ENCODE measurements at regions not wholly inside any gene's neighbourhood (a gene's known extent, or its start where the extent isn't known, plus 50 kb on each side); places are given as distances from the start of the nearest gene placed in this dataset.
"Not testable (repeated sequence)": the region's sequence is repeated elsewhere in the genome, so short reads cannot be mapped to it uniquely, and the experiment has no call there.

DNA sequence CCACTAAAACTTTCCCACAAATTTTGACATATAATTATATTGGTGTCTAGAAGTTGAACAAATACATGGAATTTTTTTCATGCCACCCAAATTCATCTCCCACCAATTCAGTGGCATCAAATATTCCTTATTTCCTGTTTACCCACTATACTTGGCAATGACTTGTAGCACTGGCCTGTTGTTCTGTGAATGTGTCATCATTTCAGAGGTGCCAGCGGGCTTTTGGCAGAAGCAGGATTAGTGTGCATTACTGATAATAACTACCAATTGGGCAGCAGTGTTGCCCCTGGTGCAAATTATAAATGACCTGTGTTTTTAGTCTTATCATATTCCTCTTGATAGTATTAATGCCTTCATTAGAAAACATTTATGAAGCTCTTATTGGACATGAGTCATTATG lies 121.3 kb downstream of the TFAP2B start:
- no peaks in the 10 kb centered on the region for H3K9me3 Mint-ChIP-seq
- no peaks in the 10 kb centered on the region for H3K4me1 Mint-ChIP-seq
- H3K27me3 Mint-ChIP-seq, result no peaks in the 10 kb centered on the region
- H3K4me3 Mint-ChIP-seq, result no peak overlapping the region
- CTCF ChIA-PET, result no interaction called here
- H3K36me3 Mint-ChIP-seq, result no peaks in the 10 kb centered on the region
- H3K27ac Mint-ChIP-seq, result no peak overlapping the region
- DNase-seq, result no peak

DNA sequence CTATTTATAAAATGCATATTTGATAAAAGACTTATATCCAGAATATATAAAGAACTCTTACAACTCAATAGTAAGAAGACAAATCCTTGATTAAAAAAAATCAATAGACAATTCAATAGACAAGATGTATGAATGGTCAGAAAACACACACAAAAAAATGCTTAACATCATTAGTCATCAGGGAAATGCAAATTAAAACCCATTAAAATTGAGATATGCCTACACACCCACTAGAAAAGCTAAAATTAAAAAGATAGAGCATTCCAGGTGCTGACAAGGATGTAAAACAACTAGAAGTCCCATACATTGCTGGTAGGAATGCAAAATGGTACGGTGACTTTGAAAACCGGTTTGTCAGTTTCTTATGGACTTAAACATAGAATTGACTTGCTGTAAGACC lies 127.1 kb downstream of the TFAP2B start:
- H3K36me3 Mint-ChIP-seq, result no peaks in the 10 kb centered on the region
- CTCF ChIA-PET, result no interaction called here
- no peaks in the 10 kb centered on the region for H3K9me3 Mint-ChIP-seq
- H3K4me3 Mint-ChIP-seq, result no peak overlapping the region
- no peak overlapping the region for H3K27ac Mint-ChIP-seq
- DNase-seq, result no peak
- no peaks in the 10 kb centered on the region for H3K4me1 Mint-ChIP-seq
- no peaks in the 10 kb centered on the region for H3K27me3 Mint-ChIP-seq

DNA sequence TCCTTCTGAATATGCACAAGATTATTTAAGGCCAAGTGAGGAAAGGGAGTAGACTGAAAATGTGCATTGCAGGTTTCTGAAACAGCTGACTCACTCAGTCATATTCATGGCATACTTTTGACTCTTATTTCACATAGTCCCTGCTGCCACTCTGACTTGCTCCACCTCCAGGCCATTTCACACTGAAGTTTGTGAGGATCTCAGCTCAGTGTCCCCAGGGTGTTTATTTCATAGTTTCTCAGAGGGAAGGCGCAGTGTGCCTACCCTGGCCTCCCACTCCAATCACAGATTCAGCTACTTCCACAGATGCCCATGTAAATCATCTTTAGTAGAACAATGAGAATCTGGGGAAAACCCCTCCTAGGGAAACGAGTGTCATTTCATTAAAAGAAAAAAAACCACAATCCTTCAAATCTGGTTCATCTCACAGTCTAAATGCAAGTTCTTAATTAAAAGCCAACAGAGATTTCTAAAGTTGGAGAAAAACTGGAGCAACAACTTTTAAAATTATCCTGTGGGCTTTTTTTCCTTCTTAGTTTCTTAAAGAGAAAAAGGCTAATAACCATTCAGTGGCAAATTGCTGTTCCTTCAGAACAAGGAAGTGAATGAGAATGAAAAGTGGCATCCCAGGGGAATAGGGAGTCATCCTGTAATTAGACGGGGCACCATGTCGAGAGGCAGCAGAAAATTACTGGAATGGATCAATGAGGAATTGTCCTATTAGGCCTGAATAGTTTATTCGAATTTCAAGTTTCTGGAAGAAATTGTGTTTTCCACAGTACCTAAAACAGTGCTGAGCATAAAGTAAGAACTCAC lies 133.6 kb downstream of the TFAP2B start:
- H3K36me3 Mint-ChIP-seq, result no peaks in the 10 kb centered on the region

DNA sequence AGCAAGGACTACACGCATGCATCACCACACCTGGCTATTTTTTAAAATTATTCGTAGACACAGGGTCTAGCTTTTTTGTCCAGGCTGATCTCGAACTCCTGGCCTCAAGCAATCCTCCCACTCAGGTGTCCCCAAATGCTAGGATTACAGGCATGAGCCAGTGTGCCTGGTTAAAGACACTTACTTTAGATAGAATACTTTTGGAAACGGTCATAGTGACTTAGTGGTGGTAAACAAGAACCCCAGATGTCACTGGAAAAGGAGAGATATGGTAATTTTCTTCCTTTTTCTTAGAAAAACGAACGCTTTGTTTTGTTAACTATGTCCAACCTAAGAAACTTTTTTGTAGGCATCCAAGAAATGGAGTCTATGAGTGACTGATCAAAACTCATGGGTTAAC lies 137.3 kb downstream of the TFAP2B start:
- no peak overlapping the region for H3K27ac Mint-ChIP-seq
- H3K36me3 Mint-ChIP-seq, result no peaks in the 10 kb centered on the region
- peaks cover 2% of the 10 kb centered on the region for H3K9me3 Mint-ChIP-seq
- no peak for DNase-seq
- no peak overlapping the region for H3K4me3 Mint-ChIP-seq
- CTCF ChIA-PET, result no interaction called here
- no peaks in the 10 kb centered on the region for H3K4me1 Mint-ChIP-seq
- no peaks in the 10 kb centered on the region for H3K27me3 Mint-ChIP-seq

More for the DNA sequence above, 133.6 kb downstream of the TFAP2B start:
- Mint-ChIP-seq H3K4me3 (no peak overlapping the region), H3K9me3 (peaks cover 2% of the 10 kb centered on the region), H3K27ac (no peak overlapping the region), H3K4me1 (no peaks in the 10 kb centered on the region), H3K27me3 (no peaks in the 10 kb centered on the region)
- CTCF ChIA-PET, result no interaction called here
- no peak for DNase-seq

DNA sequence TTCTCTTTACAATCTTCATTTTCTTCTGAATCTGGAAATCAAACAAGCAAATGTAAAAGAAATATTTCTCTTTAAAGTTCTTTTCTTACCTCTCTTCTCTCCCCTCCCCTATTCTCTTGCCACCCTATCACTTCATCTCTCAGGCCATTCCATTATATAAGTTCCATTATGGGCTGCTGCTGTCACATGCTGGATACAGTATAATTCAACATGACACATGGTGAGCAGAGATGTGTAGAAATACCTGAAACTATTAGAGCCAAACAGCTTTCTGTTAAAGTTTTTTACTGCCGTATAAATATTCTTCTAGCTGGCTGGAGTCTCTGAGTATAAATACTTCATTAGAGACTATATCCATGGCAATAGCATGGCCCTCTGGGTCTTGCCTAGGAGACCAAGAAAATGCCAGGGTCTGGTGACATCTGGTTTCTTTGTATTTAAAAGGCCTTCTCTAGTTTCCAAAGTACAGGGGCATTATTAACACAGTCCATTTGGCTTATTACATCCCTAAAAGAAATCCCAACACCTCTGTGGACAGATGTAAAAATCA lies 139.6 kb downstream of the TFAP2B start:
- Mint-ChIP-seq H3K4me1 (no peaks in the 10 kb centered on the region), H3K27me3 (no peaks in the 10 kb centered on the region), H3K27ac (no peak overlapping the region), H3K4me3 (no peak overlapping the region), H3K36me3 (no peaks in the 10 kb centered on the region), H3K9me3 (peaks cover 2% of the 10 kb centered on the region)
- CTCF ChIA-PET, result no interaction called here
- DNase-seq, result no peak

DNA sequence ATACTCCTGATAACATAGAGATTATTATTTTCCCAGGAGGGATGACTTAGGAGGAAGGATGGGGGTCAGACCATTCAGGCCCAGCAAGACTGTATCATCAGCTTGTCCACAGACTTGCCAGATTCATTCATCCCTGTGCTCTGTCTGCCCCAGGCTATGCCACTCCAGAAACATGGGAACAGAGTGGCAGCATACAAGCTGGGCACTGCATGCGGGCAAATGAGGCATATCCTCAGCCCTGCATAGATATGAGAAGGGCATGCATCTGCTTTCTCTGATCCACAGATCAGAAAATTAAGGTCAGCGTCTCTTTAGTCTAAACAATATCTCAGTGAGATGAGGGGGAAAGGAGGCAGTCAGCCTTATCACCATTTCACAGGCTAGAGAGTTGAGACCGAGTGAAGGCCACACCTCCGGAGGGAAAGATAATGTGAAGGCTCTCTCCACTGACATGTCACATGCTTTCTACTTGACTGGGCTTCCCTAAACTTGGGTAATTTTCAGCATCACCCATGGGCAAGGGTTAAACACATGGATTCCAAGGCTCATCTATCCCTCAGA lies 140.5 kb downstream of the TFAP2B start:
- Mint-ChIP-seq H3K4me1 (no peaks in the 10 kb centered on the region), H3K9me3 (peaks cover 2% of the 10 kb centered on the region), H3K4me3 (no peak overlapping the region), H3K27me3 (no peaks in the 10 kb centered on the region), H3K36me3 (no peaks in the 10 kb centered on the region), H3K27ac (no peak overlapping the region)
- no peak for DNase-seq
- CTCF ChIA-PET, result no interaction called here

DNA sequence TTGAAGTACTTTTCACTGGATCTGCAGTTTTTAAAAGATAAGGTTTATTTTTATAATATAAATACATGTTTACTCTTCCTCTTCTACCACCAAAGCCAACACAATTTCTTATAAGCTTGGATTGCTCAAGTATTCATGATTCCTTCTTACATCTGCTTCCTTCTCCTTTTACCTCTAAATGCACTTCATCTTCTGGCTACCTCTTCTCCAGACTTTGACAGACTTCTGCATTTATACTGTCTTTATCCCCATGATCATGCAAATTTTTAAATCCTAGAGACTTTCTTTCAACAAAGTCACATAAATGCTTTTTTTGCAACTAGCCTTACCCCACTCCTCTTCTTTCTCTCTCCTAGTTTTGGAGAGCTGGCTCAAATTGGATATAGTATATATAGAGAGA lies 142.9 kb downstream of the TFAP2B start:
- DNase-seq, result no peak
- no peaks in the 10 kb centered on the region for H3K9me3 Mint-ChIP-seq
- H3K4me3 Mint-ChIP-seq, result no peak overlapping the region
- CTCF ChIA-PET, result no interaction called here
- no peak overlapping the region for H3K27ac Mint-ChIP-seq
- H3K27me3 Mint-ChIP-seq, result no peaks in the 10 kb centered on the region
- no peaks in the 10 kb centered on the region for H3K36me3 Mint-ChIP-seq
- H3K4me1 Mint-ChIP-seq, result no peaks in the 10 kb centered on the region

DNA sequence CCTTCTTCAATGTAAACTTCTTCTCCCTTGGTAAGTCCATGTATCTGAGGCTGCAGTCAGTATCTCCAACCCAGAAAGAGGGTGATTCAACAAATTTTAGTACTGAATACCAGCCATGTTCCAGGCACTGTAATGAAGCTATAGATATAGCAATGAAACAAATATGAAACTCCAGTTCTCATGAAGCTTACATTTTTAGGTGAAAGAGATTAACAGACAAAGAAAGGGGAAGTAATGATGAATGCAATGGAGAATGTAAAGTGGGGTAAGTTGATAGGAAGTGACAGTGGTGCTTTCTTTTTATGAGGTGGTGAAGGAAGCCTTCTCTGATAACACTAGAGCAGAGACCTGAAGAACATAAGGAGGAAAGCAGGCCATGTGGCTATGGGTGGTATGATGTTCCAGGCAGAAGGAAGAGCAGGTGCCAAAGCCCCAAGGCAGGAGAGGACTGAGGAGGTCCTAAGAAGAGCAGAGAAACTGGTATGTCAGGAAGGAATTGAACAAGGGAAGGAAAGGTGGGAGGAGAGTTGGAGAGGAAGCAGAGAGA lies 143.6 kb downstream of the TFAP2B start:
- DNase-seq, result no peak
- H3K27me3 Mint-ChIP-seq, result no peaks in the 10 kb centered on the region
- no peaks in the 10 kb centered on the region for H3K4me1 Mint-ChIP-seq
- H3K4me3 Mint-ChIP-seq, result no peak overlapping the region
- no peaks in the 10 kb centered on the region for H3K9me3 Mint-ChIP-seq
- H3K36me3 Mint-ChIP-seq, result no peaks in the 10 kb centered on the region
- CTCF ChIA-PET, result no interaction called here
- H3K27ac Mint-ChIP-seq, result no peak overlapping the region

DNA sequence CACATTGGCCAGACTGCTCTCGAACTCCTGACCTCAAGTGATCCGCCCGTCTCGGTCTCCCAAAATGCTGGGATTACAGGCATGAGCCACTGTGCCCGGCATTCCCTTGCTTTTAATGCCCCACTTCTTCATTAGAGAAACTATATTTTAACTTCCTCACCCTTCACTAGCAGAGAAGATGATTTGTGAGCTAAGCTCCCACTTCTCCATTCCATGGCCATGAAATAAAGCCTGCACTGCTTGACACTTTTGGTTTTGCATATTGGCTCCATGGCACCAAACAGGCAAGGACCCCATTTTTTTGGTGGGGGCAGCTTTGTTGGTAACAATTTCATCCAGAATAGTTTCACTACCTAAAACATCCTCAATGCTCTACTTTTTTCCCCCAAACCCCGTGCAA lies 145.3 kb downstream of the TFAP2B start:
- Mint-ChIP-seq H3K9me3 (no peaks in the 10 kb centered on the region), H3K4me1 (no peaks in the 10 kb centered on the region), H3K27ac (no peak overlapping the region), H3K36me3 (no peaks in the 10 kb centered on the region), H3K4me3 (no peak overlapping the region), H3K27me3 (no peaks in the 10 kb centered on the region)
- no peak for DNase-seq
- CTCF ChIA-PET, result no interaction called here

DNA sequence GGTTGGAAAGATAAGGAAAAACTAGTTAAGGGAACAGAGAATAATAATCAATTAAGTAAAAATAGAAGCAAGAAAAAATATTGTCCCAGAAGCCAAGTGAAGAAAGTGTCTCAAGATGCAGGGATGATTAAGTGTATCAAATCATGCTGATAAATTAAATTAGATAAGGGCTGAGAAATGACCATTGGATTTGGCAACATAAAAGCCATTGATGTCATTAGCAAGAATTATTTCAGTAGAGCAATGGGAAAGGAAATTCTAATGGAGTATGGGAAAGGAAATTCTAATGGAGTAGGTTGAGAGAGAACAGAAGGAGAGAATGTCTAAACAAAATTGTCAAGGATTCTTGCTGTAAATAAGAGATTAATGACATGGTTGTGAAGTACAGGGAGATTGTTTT lies 146.8 kb downstream of the TFAP2B start:
- no peaks in the 10 kb centered on the region for H3K4me1 Mint-ChIP-seq
- no peaks in the 10 kb centered on the region for H3K9me3 Mint-ChIP-seq
- H3K4me3 Mint-ChIP-seq, result no peak overlapping the region
- CTCF ChIA-PET, result no interaction called here
- H3K36me3 Mint-ChIP-seq, result no peaks in the 10 kb centered on the region
- DNase-seq, result no peak
- H3K27me3 Mint-ChIP-seq, result no peaks in the 10 kb centered on the region
- no peak overlapping the region for H3K27ac Mint-ChIP-seq

DNA sequence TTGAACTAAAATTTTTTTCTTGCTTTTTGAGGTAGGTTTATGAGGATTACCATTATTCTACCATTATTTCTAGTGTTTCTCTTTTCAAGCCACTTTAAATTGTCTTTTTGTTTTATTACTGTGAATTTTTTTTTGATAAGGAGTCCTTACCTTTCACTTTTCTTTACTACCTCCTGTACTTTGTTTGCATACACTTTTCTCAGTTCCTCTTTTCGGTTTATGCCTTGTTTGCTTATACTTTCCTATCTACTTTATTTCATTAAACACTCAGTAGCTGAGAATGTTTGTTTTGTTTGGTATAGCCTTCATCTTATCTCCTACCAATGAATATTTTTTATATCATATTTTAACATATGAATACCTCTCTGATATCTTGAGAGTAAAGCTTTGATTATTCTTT lies 147.9 kb downstream of the TFAP2B start:
- CTCF ChIA-PET, result no interaction called here
- no peak for DNase-seq
- H3K4me3 Mint-ChIP-seq, result no peak overlapping the region
- H3K4me1 Mint-ChIP-seq, result no peaks in the 10 kb centered on the region
- no peaks in the 10 kb centered on the region for H3K36me3 Mint-ChIP-seq
- H3K9me3 Mint-ChIP-seq, result no peaks in the 10 kb centered on the region
- H3K27ac Mint-ChIP-seq, result no peak overlapping the region
- no peaks in the 10 kb centered on the region for H3K27me3 Mint-ChIP-seq

DNA sequence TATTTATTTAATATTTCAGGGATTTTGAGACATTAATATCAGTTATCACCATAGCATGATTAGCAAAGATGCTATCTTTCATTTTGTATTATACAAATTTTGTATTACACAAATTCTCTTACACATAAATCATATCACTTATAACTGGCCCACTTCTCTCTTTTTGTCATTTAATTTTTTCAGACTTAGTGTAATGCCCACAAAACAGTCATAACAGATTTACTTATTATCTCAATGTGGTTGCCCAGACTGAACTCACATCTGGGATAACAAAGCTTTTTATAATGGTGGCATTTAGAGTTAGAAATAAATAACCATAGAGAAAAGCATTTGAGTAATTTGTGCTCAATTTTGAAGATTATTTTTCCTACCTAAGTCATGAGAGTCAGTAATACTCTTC lies 148.3 kb downstream of the TFAP2B start:
- CTCF ChIA-PET, result no interaction called here
- H3K27me3 Mint-ChIP-seq, result no peaks in the 10 kb centered on the region
- H3K4me3 Mint-ChIP-seq, result no peak overlapping the region
- no peak for DNase-seq
- no peaks in the 10 kb centered on the region for H3K9me3 Mint-ChIP-seq
- no peak overlapping the region for H3K27ac Mint-ChIP-seq
- H3K36me3 Mint-ChIP-seq, result no peaks in the 10 kb centered on the region
- no peaks in the 10 kb centered on the region for H3K4me1 Mint-ChIP-seq

DNA sequence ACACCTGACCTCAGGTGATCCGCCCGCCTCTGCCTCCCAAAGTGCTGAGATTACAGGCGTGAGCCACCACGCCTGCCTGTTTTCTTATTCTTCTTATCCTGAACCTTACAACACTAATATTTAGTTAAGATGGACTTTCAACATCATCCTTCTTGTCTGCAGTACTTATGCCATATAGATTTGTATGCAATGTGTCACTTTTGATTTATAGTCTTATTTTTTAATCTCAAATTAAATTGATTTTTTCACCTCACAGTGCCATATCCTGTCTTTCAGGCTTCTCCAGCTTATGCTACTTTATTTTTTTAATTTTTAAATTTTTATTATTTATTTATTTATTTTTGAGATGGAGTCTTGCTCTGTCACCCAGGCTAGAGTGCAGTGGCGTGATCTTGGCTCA lies 149.6 kb downstream of the TFAP2B start:
- H3K27ac Mint-ChIP-seq, CTCF ChIA-PET, H3K27me3 Mint-ChIP-seq, H3K4me1 Mint-ChIP-seq, H3K36me3 Mint-ChIP-seq, H3K9me3 Mint-ChIP-seq, H3K4me3 Mint-ChIP-seq, DNase-seq: not testable (repeated sequence)

DNA sequence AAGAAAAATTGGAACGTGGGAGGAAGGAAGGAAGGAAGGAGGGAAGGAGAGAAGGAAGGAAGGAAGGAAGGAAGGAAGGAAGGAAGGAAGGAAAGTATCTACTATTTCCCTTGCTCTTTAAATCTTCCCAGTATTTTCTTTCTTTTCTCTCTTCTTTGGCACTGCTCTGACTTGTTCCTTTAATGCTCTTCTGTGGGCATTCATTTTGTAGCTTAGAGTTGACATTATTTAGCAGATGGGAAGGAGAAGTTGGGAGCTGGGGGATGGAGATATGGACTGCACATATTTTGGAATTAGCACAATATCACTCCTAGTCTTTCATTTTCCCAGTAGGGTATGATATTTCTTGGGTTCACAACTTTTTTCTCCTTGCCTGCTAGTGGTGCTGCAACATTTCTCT lies 152.2 kb downstream of the TFAP2B start:
- no peaks in the 10 kb centered on the region for H3K36me3 Mint-ChIP-seq
- H3K4me1 Mint-ChIP-seq, result no peaks in the 10 kb centered on the region
- DNase-seq, result no peak
- H3K9me3 Mint-ChIP-seq, result no peaks in the 10 kb centered on the region
- no peak overlapping the region for H3K4me3 Mint-ChIP-seq
- no peak overlapping the region for H3K27ac Mint-ChIP-seq
- CTCF ChIA-PET, result no interaction called here
- H3K27me3 Mint-ChIP-seq, result no peaks in the 10 kb centered on the region

DNA sequence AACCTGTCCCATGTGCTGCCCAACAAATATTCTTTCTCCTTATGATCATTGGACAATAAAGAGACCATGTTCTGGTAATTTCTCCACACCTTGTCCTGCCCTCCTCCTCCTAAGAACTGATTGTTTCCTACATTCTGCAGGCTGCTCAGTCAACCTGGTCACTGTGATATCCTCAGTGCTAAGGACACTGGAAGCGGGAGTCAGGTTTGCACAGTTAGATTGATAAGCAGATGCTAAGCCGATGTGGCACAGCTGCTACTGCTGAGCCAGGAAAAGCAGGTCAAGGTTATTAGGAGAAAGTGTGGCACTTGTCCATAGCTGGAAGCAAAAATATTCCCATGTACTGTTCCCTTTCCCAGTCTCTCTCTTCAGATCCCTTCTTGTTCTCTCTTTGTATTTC lies 154.8 kb downstream of the TFAP2B start:
- no peak for DNase-seq
- no peaks in the 10 kb centered on the region for H3K27me3 Mint-ChIP-seq
- H3K36me3 Mint-ChIP-seq, result no peaks in the 10 kb centered on the region
- H3K4me1 Mint-ChIP-seq, result no peaks in the 10 kb centered on the region
- H3K9me3 Mint-ChIP-seq, result no peaks in the 10 kb centered on the region
- CTCF ChIA-PET, result no interaction called here
- H3K27ac Mint-ChIP-seq, result no peak overlapping the region
- no peak overlapping the region for H3K4me3 Mint-ChIP-seq
